ENCODE measurements at regions not wholly inside any gene's neighbourhood (a gene's known extent, or its start where the extent isn't known, plus 50 kb on each side); places are given as distances from the start of the nearest gene placed in this dataset.

GRCh38 chr10:52623761-52624160 lies 148.8 kb downstream of the MBL2 start:
- DNase-seq = no peak
- intact Hi-C loops (cut with micrococcal nuclease) = no loop called here
- Mint-ChIP-seq H3K4me3 (no peak overlapping the region), H3K27me3 (ENCODE audit: low read depth in 2 of 2) (no peaks in the 10 kb centered on the region), H3K27ac (no peak overlapping the region), H3K4me1 (no peaks in the 10 kb centered on the region), H3K9me3 (peaks cover 0 to 2% of the 10 kb centered on the region in 2 donors), H3K36me3 (no peaks in the 10 kb centered on the region)
- ATAC-seq = no peak
- no peak overlapping the region for H3K4me3 ChIP-seq (ENCODE audit: low read length)
- H3K36me3 ChIP-seq (ENCODE audit: control insufficient read depth, insufficient read depth, low read length) = no peaks in the 10 kb centered on the region
- H3K4me1 ChIP-seq (ENCODE audit: control insufficient read depth, insufficient read depth, low read length) = no peaks in the 10 kb centered on the region
- no peaks in the 10 kb centered on the region for H3K9me3 ChIP-seq (ENCODE audit: control insufficient read depth, insufficient read depth, low read length)
- H3K27ac ChIP-seq (ENCODE audit: low read length) = no peak overlapping the region
- H3K27me3 ChIP-seq (ENCODE audit: control insufficient read depth, insufficient read depth, low read length) = no peaks in the 10 kb centered on the region
- WGBS (ENCODE audit: insufficient coverage) = 100% methylated on average over 1 of the region's 2 CpGs
- TF ChIP-seq CTCF (IDR thresholded peaks at IDR 0.05) = no peak

- H3K9me3 Mint-ChIP-seq = peaks cover 0 to 2% of the 10 kb centered on the region in 2 donors
- TF ChIP-seq CTCF (IDR thresholded peaks at IDR 0.05) = no peak
- H3K4me1 Mint-ChIP-seq = no peaks in the 10 kb centered on the region
- Histone ChIP-seq H3K9me3 (ENCODE audit: control insufficient read depth, insufficient read depth, low read length) (no peaks in the 10 kb centered on the region), H3K36me3 (ENCODE audit: control insufficient read depth, insufficient read depth, low read length) (no peaks in the 10 kb centered on the region), H3K4me1 (ENCODE audit: control insufficient read depth, insufficient read depth, low read length) (no peaks in the 10 kb centered on the region), H3K27ac (ENCODE audit: low read length) (no peak overlapping the region), H3K27me3 (ENCODE audit: control insufficient read depth, insufficient read depth, low read length) (no peaks in the 10 kb centered on the region), H3K4me3 (ENCODE audit: low read length) (no peak overlapping the region)
- DNase-seq (no peak), ATAC-seq (no peak)
- no peak overlapping the region for H3K4me3 Mint-ChIP-seq
- no peak overlapping the region for H3K27ac Mint-ChIP-seq
- intact Hi-C loops (cut with micrococcal nuclease) = no loop called here
- no peaks in the 10 kb centered on the region for H3K27me3 Mint-ChIP-seq (ENCODE audit: low read depth in 2 of 2)
- H3K36me3 Mint-ChIP-seq = no peaks in the 10 kb centered on the region
Measured at GRCh38 chr10:52627279-52627678, 145.3 kb downstream of the MBL2 start.

- H3K36me3 Mint-ChIP-seq = no peaks in the 10 kb centered on the region
- H3K4me1 Mint-ChIP-seq = no peaks in the 10 kb centered on the region
- Histone ChIP-seq H3K4me3 (ENCODE audit: low read length) (no peak overlapping the region), H3K27ac (ENCODE audit: low read length) (no peak overlapping the region), H3K4me1 (ENCODE audit: control insufficient read depth, insufficient read depth, low read length) (no peaks in the 10 kb centered on the region), H3K36me3 (ENCODE audit: control insufficient read depth, insufficient read depth, low read length) (no peaks in the 10 kb centered on the region), H3K9me3 (ENCODE audit: control insufficient read depth, insufficient read depth, low read length) (no peaks in the 10 kb centered on the region), H3K27me3 (ENCODE audit: control insufficient read depth, insufficient read depth, low read length) (no peaks in the 10 kb centered on the region)
- ATAC-seq (no peak), DNase-seq (no peak)
- peaks cover 0 to 2% of the 10 kb centered on the region in 2 donors for H3K9me3 Mint-ChIP-seq
- 68% methylated on average over 2 of the region's 2 CpGs for WGBS (ENCODE audit: insufficient coverage)
- no peaks in the 10 kb centered on the region for H3K27me3 Mint-ChIP-seq (ENCODE audit: low read depth in 2 of 2)
- intact Hi-C loops (cut with micrococcal nuclease) = no loop called here
- H3K4me3 Mint-ChIP-seq = no peak overlapping the region
- TF ChIP-seq CTCF (IDR thresholded peaks at IDR 0.05) = no peak
- H3K27ac Mint-ChIP-seq = no peak overlapping the region
Measured at GRCh38 chr10:52631146-52631545, 141.4 kb downstream of the MBL2 start.

- Mint-ChIP-seq H3K9me3 (peaks cover 0 to 2% of the 10 kb centered on the region in 2 donors), H3K4me3 (no peak overlapping the region), H3K36me3 (no peaks in the 10 kb centered on the region), H3K27ac (no peak overlapping the region), H3K4me1 (no peaks in the 10 kb centered on the region), H3K27me3 (ENCODE audit: low read depth in 2 of 2) (no peaks in the 10 kb centered on the region)
- Histone ChIP-seq H3K4me1 (ENCODE audit: control insufficient read depth, insufficient read depth, low read length) (no peaks in the 10 kb centered on the region), H3K36me3 (ENCODE audit: control insufficient read depth, insufficient read depth, low read length) (no peaks in the 10 kb centered on the region), H3K27me3 (ENCODE audit: control insufficient read depth, insufficient read depth, low read length) (no peaks in the 10 kb centered on the region), H3K9me3 (ENCODE audit: control insufficient read depth, insufficient read depth, low read length) (no peaks in the 10 kb centered on the region), H3K4me3 (ENCODE audit: low read length) (no peak overlapping the region), H3K27ac (ENCODE audit: low read length) (no peak overlapping the region)
- no peak for ATAC-seq
- TF ChIP-seq CTCF (IDR thresholded peaks at IDR 0.05) = no peak
- intact Hi-C loops (cut with micrococcal nuclease) = no loop called here
- no peak for DNase-seq
Measured at GRCh38 chr10:52631648-52632047, 140.9 kb downstream of the MBL2 start.

Data from natural killer cell (primary cell).